ENCODE measurements at regions not wholly inside any gene's neighbourhood (a gene's known extent, or its start where the extent isn't known, plus 50 kb on each side); places are given as distances from the start of the nearest gene placed in this dataset.

DNA sequence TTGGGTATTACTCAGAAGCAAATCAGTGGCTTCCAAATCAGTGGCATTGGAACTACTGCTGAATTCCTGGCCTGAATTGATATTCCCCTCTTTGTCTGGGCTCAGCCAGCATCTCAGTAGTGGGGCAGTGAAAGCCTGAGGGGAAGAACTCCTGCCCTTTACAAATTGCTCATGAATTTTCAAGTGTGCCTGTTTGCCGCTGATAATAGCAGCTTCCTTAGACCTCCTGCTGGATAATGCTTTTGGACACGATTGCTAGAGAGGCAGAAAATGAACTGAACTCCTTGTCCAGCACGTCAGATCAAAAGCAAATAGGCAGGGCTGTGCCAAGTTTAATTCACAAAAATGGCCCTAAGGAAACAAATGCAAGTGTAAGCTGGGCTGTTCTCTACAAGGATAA is 91.3 kb upstream of the GZMB start:
- TF ChIP-seq POLR2A (IDR thresholded peaks at IDR 0.05): no peak
- no peak for TF ChIP-seq CTCF (IDR thresholded peaks at IDR 0.05)
- DNase-seq (ENCODE audit: low spot score in 2 of 2): no peak
- no peak overlapping the region for H3K4me3 ChIP-seq (ENCODE audit: low read depth, poor library complexity, severe bottlenecking)
- intact Hi-C loops (cut with DNase I; ENCODE audit: low total_unique reads): no loop called here
- 37 to 47% methylated on average over 3 of the region's 3 CpGs for WGBS, 2 donors

GRCh38 chr14:24721775-24722174 is 87.8 kb upstream of the GZMB start:
- no peak for TF ChIP-seq POLR2A (IDR thresholded peaks at IDR 0.05)
- no peak for TF ChIP-seq CTCF (IDR thresholded peaks at IDR 0.05)
- DNase-seq (ENCODE audit: low spot score in 2 of 2): no peak
- WGBS, 2 donors: 68% methylated on average over 3 of the region's 3 CpGs
- intact Hi-C loops (cut with DNase I; ENCODE audit: low total_unique reads): no loop called here
- no peak overlapping the region for H3K4me3 ChIP-seq (ENCODE audit: low read depth, poor library complexity, severe bottlenecking)

DNA sequence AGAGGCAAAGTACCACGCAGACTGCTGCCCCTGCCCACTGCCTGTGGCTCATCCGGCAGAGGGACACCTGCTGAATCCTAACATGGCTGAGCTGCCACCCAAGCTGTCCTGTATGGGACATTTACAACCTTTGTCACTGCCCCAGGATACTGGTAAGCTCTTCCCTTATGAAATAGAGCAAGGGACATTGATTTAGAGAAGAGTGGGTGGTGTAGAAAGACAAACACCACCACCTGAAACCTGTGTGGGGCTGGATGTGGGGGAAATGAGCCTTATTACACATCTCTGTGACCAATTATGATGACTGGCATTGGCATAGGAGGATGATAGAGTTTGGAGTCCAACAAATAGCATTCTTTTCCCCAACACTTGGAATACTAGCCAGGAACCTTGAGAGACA is 81.2 kb upstream of the GZMB start:
- no peak for DNase-seq (ENCODE audit: low spot score in 2 of 2)
- intact Hi-C loops (cut with DNase I; ENCODE audit: low total_unique reads): no loop called here
- no peak overlapping the region for H3K4me3 ChIP-seq (ENCODE audit: low read depth, poor library complexity, severe bottlenecking)
- TF ChIP-seq POLR2A (IDR thresholded peaks at IDR 0.05) (no peak), CTCF (IDR thresholded peaks at IDR 0.05) (no peak)
- 89 to 92% methylated on average over 2 of the region's 2 CpGs for WGBS, 2 donors

DNA sequence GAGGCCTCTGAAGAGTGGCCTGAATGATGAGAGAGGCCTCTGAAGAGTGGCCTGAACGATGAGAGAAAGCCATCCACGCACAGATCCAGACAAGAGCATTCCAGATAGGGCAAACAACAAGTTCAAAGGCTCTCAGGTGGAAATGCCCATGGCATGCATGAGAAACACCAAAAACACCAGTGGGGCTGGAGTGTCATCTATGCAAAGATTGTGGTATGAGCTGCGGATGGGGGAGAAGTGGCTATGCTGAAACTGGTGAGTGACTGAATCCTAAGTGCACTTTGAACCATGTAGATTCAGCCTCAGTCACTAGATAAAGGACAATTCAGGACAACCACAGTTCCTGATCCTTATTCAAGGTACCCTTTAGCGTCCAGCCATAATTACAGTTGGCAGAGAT is 79.4 kb upstream of the GZMB start:
- H3K4me3 ChIP-seq (ENCODE audit: low read depth, poor library complexity, severe bottlenecking): no peak overlapping the region
- intact Hi-C loops (cut with DNase I; ENCODE audit: low total_unique reads): no loop called here
- TF ChIP-seq POLR2A (IDR thresholded peaks at IDR 0.05) (no peak), CTCF (IDR thresholded peaks at IDR 0.05) (no peak)
- DNase-seq (ENCODE audit: low spot score in 2 of 2): no peak
- WGBS, 2 donors: 91 to 94% methylated on average over 4 of the region's 4 CpGs

- 85 to 90% methylated on average over 6 of the region's 6 CpGs for WGBS, 2 donors
- no peak for DNase-seq (ENCODE audit: low spot score in 2 of 2)
- intact Hi-C loops (cut with DNase I; ENCODE audit: low total_unique reads): no loop called here
- no peak overlapping the region for H3K4me3 ChIP-seq (ENCODE audit: low read depth, poor library complexity, severe bottlenecking)
- no peak for TF ChIP-seq POLR2A (IDR thresholded peaks at IDR 0.05)
- TF ChIP-seq CTCF (IDR thresholded peaks at IDR 0.05): no peak
Observed at GRCh38 chr14:24712909-24713308, 78.9 kb upstream of the GZMB start.

- H3K4me3 ChIP-seq (ENCODE audit: low read depth, poor library complexity, severe bottlenecking): no peak overlapping the region
- TF ChIP-seq CTCF (IDR thresholded peaks at IDR 0.05) (no peak), POLR2A (IDR thresholded peaks at IDR 0.05) (no peak)
- 87% methylated on average over 1 of the region's 1 CpG for WGBS, 2 donors
- DNase-seq (ENCODE audit: low spot score in 2 of 2): no peak
- intact Hi-C loops (cut with DNase I; ENCODE audit: low total_unique reads): no loop called here
Observed at GRCh38 chr14:24712374-24712773, 78.4 kb upstream of the GZMB start.
